KMS-11 (cell line): ENCODE measurements at regions not wholly inside any gene's neighbourhood (a gene's known extent, or its start where the extent isn't known, plus 50 kb on each side); places are given as distances from the start of the nearest gene placed in this dataset.

Experiments used
- H2AFZ ChIP-seq: fragments of 200-600 bp; sonication (generic); 2 replicates; pipeline ENCODE4 v1.6.1; 2016; ENCODE audit warnings: antibody characterized with exemption, mixed run types, low read depth
- H3K27ac ChIP-seq: fragments of 200-600 bp; sonication (generic); 2 replicates; pipeline ENCODE4 v1.6.1; 2016; ENCODE audit warnings: mild to moderate bottlenecking, mixed run types
- H3K27me3 ChIP-seq: fragments of 200-600 bp; sonication (generic); 2 replicates; pipeline ENCODE4 v1.6.1; 2017; ENCODE audit warnings: mild to moderate bottlenecking, low read depth, mixed run types, moderate library complexity; ENCODE audit not compliant: insufficient read depth
- H3K36me3 ChIP-seq: fragments of 200-600 bp; sonication (generic); 2 replicates; pipeline ENCODE4 v1.6.1; 2017; ENCODE audit warnings: mild to moderate bottlenecking, mixed run types; ENCODE audit not compliant: insufficient read depth
- H3K4me1 ChIP-seq: fragments of 200-600 bp; sonication (generic); 2 replicates; pipeline ENCODE4 v1.6.1; 2016; ENCODE audit warnings: mild to moderate bottlenecking, low read depth, mixed run types; ENCODE audit not compliant: poor library complexity, severe bottlenecking
- H3K4me2 ChIP-seq: fragments of 200-600 bp; sonication (generic); 2 replicates; pipeline ENCODE4 v1.7.0; 2016; ENCODE audit warnings: mild to moderate bottlenecking, mixed run types
- H3K4me3 ChIP-seq: fragments of 200-600 bp; sonication (generic); IDR thresholded peaks from 2 replicates; pipeline ENCODE4 v1.6.1; 2017; ENCODE audit warnings: low read depth, low read length, mixed read lengths; ENCODE audit not compliant: insufficient read depth
- H3K79me2 ChIP-seq: fragments of 200-600 bp; sonication (generic); 2 replicates; pipeline ENCODE4 v1.6.1; 2016; ENCODE audit warnings: low read depth, mixed run types; ENCODE audit not compliant: insufficient read depth
- H3K9ac ChIP-seq: fragments of 200-600 bp; sonication (generic); 2 replicates; pipeline ENCODE4 v1.6.1; 2016; ENCODE audit warnings: mild to moderate bottlenecking, mixed run types
- H4K20me1 ChIP-seq: fragments of 200-600 bp; sonication (generic); 2 replicates; pipeline ENCODE4 v1.6.1; 2016; ENCODE audit warnings: mild to moderate bottlenecking, mixed run types; ENCODE audit not compliant: insufficient read depth
- TF ChIP-seq, protein P1 (sequence below): fragments of 200-600 bp; sonication (generic); conservative IDR thresholded peaks from 2 replicates; pipeline ENCODE4 v1.6.1; 2017; ENCODE audit warnings: low read depth, mild to moderate bottlenecking, antibody characterized with exemption, low read length, moderate library complexity, mixed read lengths

GRCh38 chr5:133714161-133714915 is 102.0 kb upstream of the FSTL4 start:
- no peak overlapping the region for H3K4me3 ChIP-seq
- H3K36me3 ChIP-seq, result no peaks in the 10 kb centered on the region
- no peaks in the 10 kb centered on the region for H3K79me2 ChIP-seq
- no peak overlapping the region for H2AFZ ChIP-seq
- no peak overlapping the region for H3K4me2 ChIP-seq
- no peaks in the 10 kb centered on the region for H3K27me3 ChIP-seq
- no peak overlapping the region for H3K27ac ChIP-seq
- H3K4me1 ChIP-seq, result peaks cover 5% of the 10 kb centered on the region
- H3K9ac ChIP-seq, result no peak overlapping the region
- TF ChIP-seq, protein P1, sequence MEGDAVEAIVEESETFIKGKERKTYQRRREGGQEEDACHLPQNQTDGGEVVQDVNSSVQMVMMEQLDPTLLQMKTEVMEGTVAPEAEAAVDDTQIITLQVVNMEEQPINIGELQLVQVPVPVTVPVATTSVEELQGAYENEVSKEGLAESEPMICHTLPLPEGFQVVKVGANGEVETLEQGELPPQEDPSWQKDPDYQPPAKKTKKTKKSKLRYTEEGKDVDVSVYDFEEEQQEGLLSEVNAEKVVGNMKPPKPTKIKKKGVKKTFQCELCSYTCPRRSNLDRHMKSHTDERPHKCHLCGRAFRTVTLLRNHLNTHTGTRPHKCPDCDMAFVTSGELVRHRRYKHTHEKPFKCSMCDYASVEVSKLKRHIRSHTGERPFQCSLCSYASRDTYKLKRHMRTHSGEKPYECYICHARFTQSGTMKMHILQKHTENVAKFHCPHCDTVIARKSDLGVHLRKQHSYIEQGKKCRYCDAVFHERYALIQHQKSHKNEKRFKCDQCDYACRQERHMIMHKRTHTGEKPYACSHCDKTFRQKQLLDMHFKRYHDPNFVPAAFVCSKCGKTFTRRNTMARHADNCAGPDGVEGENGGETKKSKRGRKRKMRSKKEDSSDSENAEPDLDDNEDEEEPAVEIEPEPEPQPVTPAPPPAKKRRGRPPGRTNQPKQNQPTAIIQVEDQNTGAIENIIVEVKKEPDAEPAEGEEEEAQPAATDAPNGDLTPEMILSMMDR, result no peak
- no peaks in the 10 kb centered on the region for H4K20me1 ChIP-seq

- no peaks in the 10 kb centered on the region for H3K79me2 ChIP-seq
- no peaks in the 10 kb centered on the region for H3K36me3 ChIP-seq
- no peak overlapping the region for H3K4me3 ChIP-seq
- no peaks in the 10 kb centered on the region for H3K27me3 ChIP-seq
- H3K4me1 ChIP-seq, result no peaks in the 10 kb centered on the region
- H3K4me2 ChIP-seq, result no peak overlapping the region
- TF ChIP-seq, protein P1, result no peak
- no peak overlapping the region for H3K27ac ChIP-seq
- H3K9ac ChIP-seq, result no peak overlapping the region
- H2AFZ ChIP-seq, result no peak overlapping the region
- no peaks in the 10 kb centered on the region for H4K20me1 ChIP-seq
These were observed 101.4 kb upstream of the FSTL4 start for GRCh38 chr5:133713751-133714150.

DNA sequence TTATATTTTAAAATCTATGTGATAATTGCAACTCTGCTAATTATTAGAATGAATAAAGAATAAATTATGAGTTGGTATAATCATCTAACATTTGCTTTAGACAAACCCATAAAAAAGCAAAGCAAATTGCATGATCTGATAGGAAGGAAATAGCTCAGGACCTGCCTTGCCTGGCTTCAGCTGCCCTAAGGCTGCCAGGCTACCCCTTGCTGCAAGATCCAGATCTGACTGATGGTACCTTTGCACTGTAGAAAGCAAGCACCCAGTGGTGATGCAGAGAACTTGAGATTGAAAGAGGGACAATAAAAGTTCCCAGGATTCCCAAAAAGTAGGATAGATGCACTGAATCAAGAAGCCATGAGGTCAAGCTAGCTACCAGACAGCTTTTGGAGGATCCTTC is 100.9 kb upstream of the FSTL4 start:
- Histone ChIP-seq H3K4me3 (no peak overlapping the region), H3K27ac (no peak overlapping the region), H3K4me1 (no peaks in the 10 kb centered on the region), H4K20me1 (no peaks in the 10 kb centered on the region), H3K27me3 (no peaks in the 10 kb centered on the region), H2AFZ (no peak overlapping the region), H3K79me2 (no peaks in the 10 kb centered on the region), H3K4me2 (no peak overlapping the region), H3K36me3 (no peaks in the 10 kb centered on the region), H3K9ac (no peak overlapping the region)
- TF ChIP-seq, protein P1, result no peak

DNA sequence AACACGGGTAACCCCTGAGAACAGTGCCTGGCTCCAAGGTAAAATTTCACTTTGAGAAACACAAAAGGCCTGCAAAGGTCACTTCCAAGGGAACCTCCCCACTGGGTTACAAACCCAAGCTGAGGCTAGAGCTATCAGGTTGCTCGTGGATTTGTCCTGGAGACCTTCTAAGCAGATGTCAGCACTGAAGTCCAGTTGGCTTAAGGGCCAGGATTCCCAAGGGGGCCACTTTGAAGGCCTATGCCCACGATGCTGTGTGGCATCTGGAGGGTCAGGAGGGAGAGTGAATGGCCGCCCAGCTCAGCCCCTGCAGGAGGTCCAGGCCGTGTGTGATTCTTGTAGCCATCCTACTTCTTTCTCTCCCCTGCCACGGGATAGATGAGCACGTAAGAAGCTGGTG is 100.2 kb upstream of the FSTL4 start:
- Histone ChIP-seq H3K9ac (no peak overlapping the region), H3K4me3 (no peak overlapping the region), H3K4me2 (no peak overlapping the region), H3K4me1 (no peaks in the 10 kb centered on the region), H2AFZ (no peak overlapping the region), H3K27me3 (no peaks in the 10 kb centered on the region), H4K20me1 (no peaks in the 10 kb centered on the region), H3K79me2 (no peaks in the 10 kb centered on the region), H3K36me3 (no peaks in the 10 kb centered on the region), H3K27ac (no peak overlapping the region)
- TF ChIP-seq, protein P1, result no peak
